NCI-H774 (cell line): ENCODE measurements at regions not wholly inside any gene's neighbourhood (a gene's known extent, or its start where the extent isn't known, plus 50 kb on each side); places are given as distances from the start of the nearest gene placed in this dataset.

Experiments used
- DNase-seq: peaks from one replicate; lab custom pipeline; 2025; lab: John Stamatoyannopoulos, UW

- DNase-seq: no peak
Observed at GRCh38 chr20:17017232-17017631, 209.6 kb upstream of the PCSK2 start.

GRCh38 chr20:17021481-17021880 is 205.4 kb upstream of the PCSK2 start:
- no peak for DNase-seq

GRCh38 chr20:17023036-17023435 is 203.8 kb upstream of the PCSK2 start:
- DNase-seq: no peak

- peak; percentile 13 for DNase-seq
Observed at GRCh38 chr20:17023806-17024205, 203.0 kb upstream of the PCSK2 start.

- no peak for DNase-seq
Observed at GRCh38 chr20:17024513-17025119, 202.2 kb upstream of the PCSK2 start.

GRCh38 chr20:17026346-17026745 is 200.5 kb upstream of the PCSK2 start:
- DNase-seq: no peak

- DNase-seq: no peak
Observed at GRCh38 chr20:17029698-17030097, 197.1 kb upstream of the PCSK2 start.

- no peak for DNase-seq
Observed at GRCh38 chr20:17036541-17036940, 190.3 kb upstream of the PCSK2 start.

- no peak for DNase-seq
Observed at GRCh38 chr20:17042122-17042521, 184.7 kb upstream of the PCSK2 start.

- no peak for DNase-seq
Observed at GRCh38 chr20:17043323-17043722, 183.5 kb upstream of the PCSK2 start.

GRCh38 chr20:17044891-17045290 is 181.9 kb upstream of the PCSK2 start:
- no peak for DNase-seq

- no peak for DNase-seq
Observed at GRCh38 chr20:17059465-17059864, 167.4 kb upstream of the PCSK2 start.

- no peak for DNase-seq
Observed at GRCh38 chr20:17061715-17062114, 165.1 kb upstream of the PCSK2 start.

- DNase-seq: no peak
Observed at GRCh38 chr20:17062712-17063111, 164.1 kb upstream of the PCSK2 start.

- no peak for DNase-seq
Observed at GRCh38 chr20:17066902-17067301, 159.9 kb upstream of the PCSK2 start.

GRCh38 chr20:17068084-17068711 is 158.6 kb upstream of the PCSK2 start:
- no peak for DNase-seq

GRCh38 chr20:17077030-17077429 is 149.8 kb upstream of the PCSK2 start:
- DNase-seq: no peak

- no peak for DNase-seq
Observed at GRCh38 chr20:17083738-17084137, 143.1 kb upstream of the PCSK2 start.

- no peak for DNase-seq
Observed at GRCh38 chr20:17084909-17085308, 141.9 kb upstream of the PCSK2 start.

GRCh38 chr20:17093782-17094181 is 133.1 kb upstream of the PCSK2 start:
- no peak for DNase-seq

- no peak for DNase-seq
Observed at GRCh38 chr20:17097603-17098002, 129.2 kb upstream of the PCSK2 start.

GRCh38 chr20:17100506-17100905 is 126.3 kb upstream of the PCSK2 start:
- no peak for DNase-seq

- no peak for DNase-seq
Observed at GRCh38 chr20:17107127-17107526, 119.7 kb upstream of the PCSK2 start.

GRCh38 chr20:17108896-17109295 is 117.9 kb upstream of the PCSK2 start:
- no peak for DNase-seq
